ENCODE measurements at regions not wholly inside any gene's neighbourhood (a gene's known extent, or its start where the extent isn't known, plus 50 kb on each side); places are given as distances from the start of the nearest gene placed in this dataset.
"Not testable (repeated sequence)": the region's sequence is repeated elsewhere in the genome, so short reads cannot be mapped to it uniquely, and the experiment has no call there.

- in situ Hi-C loops (cut with MboI; ENCODE audit: low pct_unique_long_range_greater_than_20kb, low sequenced_read_pairs): no loop called here
- DNase-seq: no peak
Observed at GRCh38 chr6:84876723-84877514, 112.5 kb upstream of the TBX18 start.

GRCh38 chr6:84872996-84873723, 108.8 kb upstream of the TBX18 start:
- in situ Hi-C loops (cut with MboI; ENCODE audit: low pct_unique_long_range_greater_than_20kb, low sequenced_read_pairs): no loop called here
- no peak for DNase-seq

GRCh38 chr6:84871925-84872324, 107.5 kb upstream of the TBX18 start:
- in situ Hi-C loops (cut with MboI; ENCODE audit: low pct_unique_long_range_greater_than_20kb, low sequenced_read_pairs): no loop called here
- no peak for DNase-seq

GRCh38 chr6:84870672-84871071, 106.3 kb upstream of the TBX18 start:
- DNase-seq: no peak

GRCh38 chr6:84868149-84868548, 103.8 kb upstream of the TBX18 start:
- no peak for DNase-seq
- in situ Hi-C loops (cut with MboI; ENCODE audit: low pct_unique_long_range_greater_than_20kb, low sequenced_read_pairs): no loop called here

More at GRCh38 chr6:84870672-84871071, 106.3 kb upstream of the TBX18 start:
- in situ Hi-C loops (cut with MboI; ENCODE audit: low pct_unique_long_range_greater_than_20kb, low sequenced_read_pairs): no loop called here

GRCh38 chr6:84867521-84867920, 103.1 kb upstream of the TBX18 start:
- in situ Hi-C loops (cut with MboI; ENCODE audit: low pct_unique_long_range_greater_than_20kb, low sequenced_read_pairs): no loop called here

GRCh38 chr6:84866715-84867114, 102.3 kb upstream of the TBX18 start:
- DNase-seq: no peak
- in situ Hi-C loops (cut with MboI; ENCODE audit: low pct_unique_long_range_greater_than_20kb, low sequenced_read_pairs): no loop called here

More at GRCh38 chr6:84867521-84867920, 103.1 kb upstream of the TBX18 start:
- no peak for DNase-seq

GRCh38 chr6:84865372-84865771, 101.0 kb upstream of the TBX18 start:
- in situ Hi-C loops (cut with MboI; ENCODE audit: low pct_unique_long_range_greater_than_20kb, low sequenced_read_pairs); DNase-seq: not testable (repeated sequence)

- in situ Hi-C loops (cut with MboI; ENCODE audit: low pct_unique_long_range_greater_than_20kb, low sequenced_read_pairs): no loop called here
- DNase-seq: no peak
Observed at GRCh38 chr6:84862843-84863242, 98.4 kb upstream of the TBX18 start.

- in situ Hi-C loops (cut with MboI; ENCODE audit: low pct_unique_long_range_greater_than_20kb, low sequenced_read_pairs): no loop called here
- DNase-seq: no peak
Observed at GRCh38 chr6:84860920-84861319, 96.5 kb upstream of the TBX18 start.

GRCh38 chr6:84860509-84860908, 96.1 kb upstream of the TBX18 start:
- in situ Hi-C loops (cut with MboI; ENCODE audit: low pct_unique_long_range_greater_than_20kb, low sequenced_read_pairs): no loop called here
- no peak for DNase-seq

- DNase-seq: no peak
- in situ Hi-C loops (cut with MboI; ENCODE audit: low pct_unique_long_range_greater_than_20kb, low sequenced_read_pairs): no loop called here
Observed at GRCh38 chr6:84854811-84855400, 90.5 kb upstream of the TBX18 start.

GRCh38 chr6:84853901-84854300, 89.5 kb upstream of the TBX18 start:
- no peak for DNase-seq
- in situ Hi-C loops (cut with MboI; ENCODE audit: low pct_unique_long_range_greater_than_20kb, low sequenced_read_pairs): no loop called here

- DNase-seq: no peak
- in situ Hi-C loops (cut with MboI; ENCODE audit: low pct_unique_long_range_greater_than_20kb, low sequenced_read_pairs): no loop called here
Observed at GRCh38 chr6:84848960-84849359, 84.6 kb upstream of the TBX18 start.

- DNase-seq: no peak
Observed at GRCh38 chr6:84847390-84848160, 83.2 kb upstream of the TBX18 start.

GRCh38 chr6:84842525-84843166, 78.2 kb upstream of the TBX18 start:
- in situ Hi-C loops (cut with MboI; ENCODE audit: low pct_unique_long_range_greater_than_20kb, low sequenced_read_pairs): no loop called here
- no peak for DNase-seq

More at GRCh38 chr6:84847390-84848160, 83.2 kb upstream of the TBX18 start:
- in situ Hi-C loops (cut with MboI; ENCODE audit: low pct_unique_long_range_greater_than_20kb, low sequenced_read_pairs): no loop called here

- DNase-seq; in situ Hi-C loops (cut with MboI; ENCODE audit: low pct_unique_long_range_greater_than_20kb, low sequenced_read_pairs): not testable (repeated sequence)
Observed at GRCh38 chr6:84837068-84837866, 72.9 kb upstream of the TBX18 start.

- in situ Hi-C loops (cut with MboI; ENCODE audit: low pct_unique_long_range_greater_than_20kb, low sequenced_read_pairs): no loop called here
- DNase-seq: peak; percentile 0
Observed at GRCh38 chr6:84836366-84836765, 72.0 kb upstream of the TBX18 start.
